ENCODE measurements at regions not wholly inside any gene's neighbourhood (a gene's known extent, or its start where the extent isn't known, plus 50 kb on each side); places are given as distances from the start of the nearest gene placed in this dataset.
"Not testable (repeated sequence)": the region's sequence is repeated elsewhere in the genome, so short reads cannot be mapped to it uniquely, and the experiment has no call there.

DNA sequence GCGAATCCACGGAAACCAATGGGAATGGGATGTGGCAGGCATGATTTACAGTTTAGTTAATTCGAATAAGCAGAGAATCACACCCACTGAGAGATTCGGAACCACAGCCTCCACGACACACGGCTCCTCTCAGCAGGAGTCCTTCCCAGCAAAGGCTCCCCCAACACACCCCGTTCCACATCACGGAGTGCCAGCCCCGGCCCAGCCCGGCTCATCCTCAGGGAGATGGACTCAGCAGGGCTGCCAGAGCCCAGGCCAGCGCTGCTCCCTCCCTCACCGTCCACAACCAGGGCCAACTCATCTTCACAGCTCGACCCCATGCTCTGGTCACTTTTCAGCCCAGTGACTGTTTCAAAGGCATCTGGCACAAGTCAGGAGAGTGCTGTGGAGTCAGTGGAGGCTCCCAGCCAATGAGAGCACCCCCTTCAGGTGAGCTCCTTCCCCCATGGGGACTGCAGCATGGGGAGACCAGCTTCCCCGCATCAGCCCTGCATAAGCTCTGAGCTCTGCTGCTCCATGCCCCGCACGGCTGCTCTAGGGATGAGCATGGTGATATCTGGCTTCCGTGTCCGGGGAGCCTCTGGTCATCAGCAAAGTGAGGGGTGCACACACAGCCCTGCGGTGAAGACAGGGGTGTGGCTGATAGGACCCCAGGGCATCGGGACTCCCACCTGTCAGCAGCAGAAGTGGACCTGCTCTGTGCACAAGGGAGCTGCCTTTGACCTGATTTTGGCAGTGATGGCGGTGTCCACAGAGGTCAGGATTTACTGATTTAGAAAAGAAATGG, 238.8 kb upstream of the SFSWAP start:
- no peak for DNase-seq (ENCODE audit: extremely low spot score)
- TF ChIP-seq SP1 (IDR thresholded peaks at IDR 0.05): no peak
- TF ChIP-seq ARNT (IDR thresholded peaks at IDR 0.05): no peak
- TF ChIP-seq ZNF384 (IDR thresholded peaks at IDR 0.05): no peak
- no peak for TF ChIP-seq ELF4 (IDR thresholded peaks at IDR 0.05)
- no peak for TF ChIP-seq BHLHE40 (IDR thresholded peaks at IDR 0.05; ENCODE audit: borderline replicate concordance)
- TF ChIP-seq PKNOX1 (IDR thresholded peaks at IDR 0.05): no peak

GRCh38 chr12:131473261-131473660, 237.6 kb upstream of the SFSWAP start:
- POLR2A ChIA-PET: no interaction called here
- no peak for TF ChIP-seq SUZ12 (IDR thresholded peaks at IDR 0.05)
- TF ChIP-seq SP1 (IDR thresholded peaks at IDR 0.05): no peak
- no peak for TF ChIP-seq TARDBP (IDR thresholded peaks at IDR 0.05)
- TF ChIP-seq ARNT (IDR thresholded peaks at IDR 0.05): no peak
- TF ChIP-seq LEF1 (IDR thresholded peaks at IDR 0.05; ENCODE audit: borderline replicate concordance): no peak
- no peak for TF ChIP-seq PKNOX1 (IDR thresholded peaks at IDR 0.05)
- TF ChIP-seq ZNF384 (IDR thresholded peaks at IDR 0.05): no peak
- TF ChIP-seq HDGF (IDR thresholded peaks at IDR 0.05; ENCODE audit: borderline replicate concordance): no peak
- no peak for TF ChIP-seq ELF4 (IDR thresholded peaks at IDR 0.05)
- TF ChIP-seq L3MBTL2 (conservative IDR thresholded peaks at IDR 0.05): no peak
- no peak for TF ChIP-seq FOXK2 (IDR thresholded peaks at IDR 0.05)
- TF ChIP-seq CTBP1 (IDR thresholded peaks at IDR 0.05; ENCODE audit: borderline replicate concordance): no peak
- TF ChIP-seq FOXM1 (IDR thresholded peaks at IDR 0.05; ENCODE audit: borderline replicate concordance): no peak
- TF ChIP-seq NFRKB (IDR thresholded peaks at IDR 0.05): no peak
- TF ChIP-seq BHLHE40 (IDR thresholded peaks at IDR 0.05; ENCODE audit: borderline replicate concordance): no peak
- no peak for TF ChIP-seq FOXA1 (IDR thresholded peaks at IDR 0.05)
- CTCF ChIA-PET: no interaction called here
- no peak for DNase-seq (ENCODE audit: extremely low spot score)

More for the DNA sequence above, 238.8 kb upstream of the SFSWAP start:
- CTCF ChIA-PET: no interaction called here
- POLR2A ChIA-PET: no interaction called here

DNA sequence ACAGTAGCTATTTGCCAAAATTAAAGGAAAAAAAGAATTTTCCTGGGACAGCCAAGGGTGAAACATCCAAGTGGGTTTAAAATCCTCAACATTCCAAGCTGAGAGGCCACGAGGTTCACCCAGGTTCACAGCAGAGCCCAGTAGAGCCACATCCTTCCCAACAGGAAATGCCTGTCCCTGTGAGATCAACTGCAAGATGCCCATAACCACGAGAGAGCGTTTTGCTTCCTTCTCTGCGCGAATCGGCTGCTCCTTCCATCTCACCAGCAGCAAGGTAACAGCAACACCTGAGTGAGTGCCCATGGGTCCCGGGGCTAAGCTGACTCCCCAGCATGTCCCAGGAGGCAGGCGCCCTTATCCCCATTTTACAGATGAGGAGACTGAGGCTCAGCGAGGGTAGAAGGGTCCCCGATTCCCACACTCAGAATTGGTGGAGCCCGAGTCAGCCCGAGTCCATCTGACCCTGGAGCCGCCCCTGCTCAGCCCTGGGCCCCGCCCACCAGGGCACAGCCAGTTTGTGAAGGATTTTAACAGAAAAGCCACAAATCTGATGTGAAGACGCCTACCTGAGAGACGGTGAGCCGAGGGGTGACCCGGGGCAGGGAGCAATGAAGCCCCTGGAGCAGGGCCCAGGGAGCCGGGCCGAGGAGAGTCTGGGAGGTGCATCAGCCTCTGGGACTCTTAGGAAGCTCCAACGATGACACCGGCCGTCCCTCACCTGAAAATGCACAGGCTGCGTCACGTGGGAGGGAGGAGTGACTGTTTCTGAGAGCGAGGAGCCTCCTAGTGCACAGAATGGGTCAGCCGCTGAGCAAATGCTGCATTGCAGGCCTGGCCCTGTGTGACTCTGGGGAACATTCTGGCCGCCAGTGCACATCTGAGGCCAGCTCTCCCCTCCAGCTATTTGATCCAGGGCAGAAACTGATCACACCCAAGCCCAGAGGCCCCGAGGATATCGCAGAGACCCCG, 236.9 kb upstream of the SFSWAP start:
- CTCF ChIA-PET: interaction anchor here (0.6 kb wide), 1 partner anchor 20 kb away, joined by 4 read pairs; no protein-coding TSS in a partner anchor
- TF ChIP-seq SP1 (IDR thresholded peaks at IDR 0.05): no peak
- TF ChIP-seq SUZ12 (IDR thresholded peaks at IDR 0.05): no peak
- no peak for TF ChIP-seq LEF1 (IDR thresholded peaks at IDR 0.05; ENCODE audit: borderline replicate concordance)
- no peak for TF ChIP-seq TARDBP (IDR thresholded peaks at IDR 0.05)
- no peak for TF ChIP-seq ARNT (IDR thresholded peaks at IDR 0.05)
- no peak for TF ChIP-seq FOXA1 (IDR thresholded peaks at IDR 0.05)
- TF ChIP-seq CTBP1 (IDR thresholded peaks at IDR 0.05; ENCODE audit: borderline replicate concordance): no peak
- TF ChIP-seq FOXM1 (IDR thresholded peaks at IDR 0.05; ENCODE audit: borderline replicate concordance): no peak
- no peak for TF ChIP-seq L3MBTL2 (conservative IDR thresholded peaks at IDR 0.05)
- TF ChIP-seq ZNF384 (IDR thresholded peaks at IDR 0.05): no peak
- no peak for DNase-seq (ENCODE audit: extremely low spot score)
- POLR2A ChIA-PET: no interaction called here

DNA sequence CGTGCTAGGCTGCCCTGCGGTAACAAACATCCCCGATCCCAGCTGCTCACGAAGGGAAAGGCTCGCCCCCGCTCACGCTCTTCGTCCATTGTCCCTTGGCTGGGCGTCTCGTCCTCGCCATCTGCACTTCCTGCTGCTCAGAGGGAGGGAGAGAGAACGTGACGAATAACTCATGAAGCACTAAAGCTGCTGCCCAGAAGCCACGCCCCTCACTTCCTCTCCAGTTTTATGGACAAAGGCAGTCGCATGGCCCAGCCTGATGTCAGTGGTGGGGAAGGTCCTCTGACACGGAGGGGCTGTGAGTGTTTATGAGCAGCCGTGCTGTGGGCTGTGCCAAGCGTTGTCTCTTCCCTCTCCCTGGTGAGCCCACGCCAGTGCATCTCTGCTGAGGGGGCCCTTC, 235.9 kb upstream of the SFSWAP start:
- CTCF ChIA-PET; DNase-seq (ENCODE audit: extremely low spot score); POLR2A ChIA-PET: not testable (repeated sequence)

DNA sequence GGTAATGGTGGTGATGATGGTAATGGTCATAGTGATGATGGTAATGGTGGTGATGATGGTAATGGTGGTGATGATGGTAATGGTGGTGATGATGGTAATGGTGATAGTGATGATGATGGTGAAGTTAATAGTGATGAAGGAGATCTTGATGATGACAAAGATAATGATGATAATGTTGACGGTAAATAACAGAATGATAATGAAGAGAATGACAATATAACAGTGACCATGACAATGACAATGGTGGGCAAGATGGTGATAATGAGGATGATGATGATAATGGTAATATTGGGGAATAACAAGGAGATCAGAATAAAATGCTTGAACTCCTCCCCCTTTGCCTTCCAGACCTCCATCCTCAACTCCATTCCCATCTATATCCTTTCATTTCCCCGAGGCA, 233.3 kb upstream of the SFSWAP start:
- ChIA-PET CTCF (no interaction called here), POLR2A (no interaction called here)
- DNase-seq (ENCODE audit: extremely low spot score): no peak
- TF ChIP-seq LEF1 (IDR thresholded peaks at IDR 0.05; ENCODE audit: borderline replicate concordance): no peak
- no peak for TF ChIP-seq ELF4 (IDR thresholded peaks at IDR 0.05)
- TF ChIP-seq BHLHE40 (IDR thresholded peaks at IDR 0.05; ENCODE audit: borderline replicate concordance): no peak
- TF ChIP-seq TARDBP (IDR thresholded peaks at IDR 0.05): no peak
- TF ChIP-seq FOXK2 (IDR thresholded peaks at IDR 0.05): no peak
- no peak for TF ChIP-seq L3MBTL2 (conservative IDR thresholded peaks at IDR 0.05)
- TF ChIP-seq PKNOX1 (IDR thresholded peaks at IDR 0.05): no peak
- TF ChIP-seq FOXM1 (IDR thresholded peaks at IDR 0.05; ENCODE audit: borderline replicate concordance): no peak

- TF ChIP-seq TARDBP (IDR thresholded peaks at IDR 0.05) (no peak), SP1 (IDR thresholded peaks at IDR 0.05) (no peak), BHLHE40 (IDR thresholded peaks at IDR 0.05; ENCODE audit: borderline replicate concordance) (no peak)
- no peak for DNase-seq (ENCODE audit: extremely low spot score)
- ChIA-PET POLR2A (no interaction called here), CTCF (no interaction called here)
Measured at GRCh38 chr12:131478468-131478867, 232.4 kb upstream of the SFSWAP start.
